WTC11 (cell line): ENCODE measurements at regions not wholly inside any gene's neighbourhood (a gene's known extent, or its start where the extent isn't known, plus 50 kb on each side); places are given as distances from the start of the nearest gene placed in this dataset.

Experiments used
- ATAC-seq: fragments of 200-7000 bp; cut with Tn5 transposase; 2 replicates; pipeline ENCODE4 v1.10.0; 2021; ENCODE audit warnings: mild to moderate bottlenecking, moderate library complexity
- CTCF ChIA-PET: fragments of 300-600 bp; sonication (Branson Sonifier 250); formaldehyde crosslinking; loops from one replicate; lab custom pipeline; 2021; ENCODE audit warnings: antibody characterized with exemption; lab: Charles Lee
- POLR2A ChIA-PET: fragments of 350-600 bp; sonication (Branson Sonifier 250); formaldehyde crosslinking; loops from one replicate; lab custom pipeline; 2021; ENCODE audit warnings: antibody characterized with exemption; lab: Charles Lee
- DNase-seq: peaks from one replicate; pipeline ENCODE4 v3.0.0; 2021; ENCODE audit warnings: low spot score
- H3K27ac Mint-ChIP-seq: 2 replicates; pipeline ENCODE4 v1.8.0; 2021; ENCODE audit warnings: mixed read lengths
- H3K27me3 Mint-ChIP-seq: 2 replicates; pipeline ENCODE4 v1.8.0; 2021; ENCODE audit warnings: low read depth, mild to moderate bottlenecking, moderate library complexity, mixed read lengths
- H3K36me3 Mint-ChIP-seq: 2 replicates; pipeline ENCODE4 v1.8.0; 2021; ENCODE audit warnings: mixed read lengths
- H3K4me1 Mint-ChIP-seq: 2 replicates; pipeline ENCODE4 v1.8.0; 2022; ENCODE audit warnings: mixed read lengths
- H3K4me3 Mint-ChIP-seq: 2 replicates; pipeline ENCODE4 v1.8.0; 2021; ENCODE audit warnings: mild to moderate bottlenecking, moderate library complexity, mixed read lengths
- H3K9me3 Mint-ChIP-seq: 2 replicates; pipeline ENCODE4 v1.8.0; 2021; ENCODE audit warnings: mixed read lengths
- FOXK1 ChIP-seq: sonication (generic); formaldehyde crosslinking; IDR thresholded peaks from 2 replicates; pipeline ENCODE4 v1.8.0; 2022; ENCODE audit warnings: mild to moderate bottlenecking, moderate library complexity, missing genetic modification reagents
- KAT7 ChIP-seq: sonication (generic); formaldehyde crosslinking; IDR thresholded peaks from 2 replicates; pipeline ENCODE4 v1.8.1; 2023; ENCODE audit warnings: missing genetic modification reagents, mild to moderate bottlenecking, borderline replicate concordance
- NFATC4 ChIP-seq: fragments of 250-450 bp; sonication (Bioruptor Pico); IDR thresholded peaks from 2 replicates; pipeline ENCODE4 v1.9.0; 2021; ENCODE audit warnings: mild to moderate bottlenecking
- NFYB ChIP-seq: sonication (generic); formaldehyde crosslinking; conservative IDR thresholded peaks from 2 replicates; pipeline ENCODE4 v1.8.0; 2022; ENCODE audit warnings: low read depth, missing genetic modification reagents
- NR2C2 ChIP-seq: sonication (generic); formaldehyde crosslinking; IDR thresholded peaks from 2 replicates; pipeline ENCODE4 v1.8.0; 2022; ENCODE audit warnings: mild to moderate bottlenecking, missing genetic modification reagents
- ZBTB21 ChIP-seq: sonication (generic); formaldehyde crosslinking; IDR thresholded peaks from 2 replicates; pipeline ENCODE4 v1.8.1; 2023; ENCODE audit warnings: mild to moderate bottlenecking, missing genetic modification reagents, borderline replicate concordance
- ZNF219 ChIP-seq: sonication (generic); formaldehyde crosslinking; IDR thresholded peaks from 2 replicates; pipeline ENCODE4 v1.8.0; 2023; ENCODE audit warnings: missing genetic modification reagents, mild to moderate bottlenecking, borderline replicate concordance
- ZNF263 ChIP-seq: sonication (generic); formaldehyde crosslinking; IDR thresholded peaks from 2 replicates; pipeline ENCODE4 v1.8.1; 2022; ENCODE audit warnings: low read depth, mild to moderate bottlenecking, moderate library complexity, missing genetic modification reagents
- ZNF317 ChIP-seq: sonication (generic); formaldehyde crosslinking; IDR thresholded peaks from 2 replicates; pipeline ENCODE4 v1.8.1; 2023; ENCODE audit warnings: low read depth, mild to moderate bottlenecking, moderate library complexity, missing genetic modification reagents, borderline replicate concordance
- ZNF396 ChIP-seq: fragments of 250-450 bp; sonication (Bioruptor Pico); IDR thresholded peaks from 2 replicates; pipeline ENCODE4 v1.8.0; 2021; ENCODE audit warnings: mild to moderate bottlenecking, moderate library complexity, borderline replicate concordance
- TF ChIP-seq, protein P1 (sequence below): sonication (generic); formaldehyde crosslinking; conservative IDR thresholded peaks from 2 replicates; pipeline ENCODE4 v1.8.1; 2022; ENCODE audit warnings: mild to moderate bottlenecking, missing genetic modification reagents
- TF ChIP-seq, protein P2 (sequence below): sonication (generic); formaldehyde crosslinking; IDR thresholded peaks from 2 replicates; pipeline ENCODE4 v1.8.1; 2022; ENCODE audit warnings: mild to moderate bottlenecking, missing genetic modification reagents, moderate library complexity, borderline replicate concordance
- TF ChIP-seq, protein P3 (sequence below): fragments of 250-450 bp; sonication (Bioruptor Pico); IDR thresholded peaks from 2 replicates; pipeline ENCODE4 v1.9.0; 2021; ENCODE audit warnings: mild to moderate bottlenecking
- TF ChIP-seq, protein P4 (sequence below): sonication (generic); formaldehyde crosslinking; IDR thresholded peaks from 2 replicates; pipeline ENCODE4 v1.8.0; 2022; ENCODE audit warnings: mild to moderate bottlenecking, missing genetic modification reagents
- TF ChIP-seq, protein P5 (sequence below): sonication (generic); formaldehyde crosslinking; IDR thresholded peaks from 2 replicates; pipeline ENCODE4 v1.8.0; 2022; ENCODE audit warnings: mild to moderate bottlenecking, missing genetic modification reagents
- TF ChIP-seq, protein P6 (sequence below): sonication (generic); formaldehyde crosslinking; IDR thresholded peaks from 2 replicates; pipeline ENCODE4 v1.8.0; 2022; ENCODE audit warnings: mild to moderate bottlenecking, missing genetic modification reagents
- TF ChIP-seq, protein P7 (sequence below): fragments of 250-450 bp; sonication (Bioruptor Pico); IDR thresholded peaks from 2 replicates; pipeline ENCODE4 v1.9.0; 2021; ENCODE audit warnings: moderate library complexity, mild to moderate bottlenecking, inconsistent platforms, borderline replicate concordance
- TF ChIP-seq, protein P8 (sequence below): sonication (generic); formaldehyde crosslinking; IDR thresholded peaks from 2 replicates; pipeline ENCODE4 v1.8.1; 2023; ENCODE audit warnings: mild to moderate bottlenecking, missing genetic modification reagents, moderate library complexity
- TF ChIP-seq, protein P9 (sequence below): sonication (generic); formaldehyde crosslinking; IDR thresholded peaks from 2 replicates; pipeline ENCODE4 v1.8.1; 2022; ENCODE audit warnings: low read depth, missing genetic modification reagents, borderline replicate concordance

DNA sequence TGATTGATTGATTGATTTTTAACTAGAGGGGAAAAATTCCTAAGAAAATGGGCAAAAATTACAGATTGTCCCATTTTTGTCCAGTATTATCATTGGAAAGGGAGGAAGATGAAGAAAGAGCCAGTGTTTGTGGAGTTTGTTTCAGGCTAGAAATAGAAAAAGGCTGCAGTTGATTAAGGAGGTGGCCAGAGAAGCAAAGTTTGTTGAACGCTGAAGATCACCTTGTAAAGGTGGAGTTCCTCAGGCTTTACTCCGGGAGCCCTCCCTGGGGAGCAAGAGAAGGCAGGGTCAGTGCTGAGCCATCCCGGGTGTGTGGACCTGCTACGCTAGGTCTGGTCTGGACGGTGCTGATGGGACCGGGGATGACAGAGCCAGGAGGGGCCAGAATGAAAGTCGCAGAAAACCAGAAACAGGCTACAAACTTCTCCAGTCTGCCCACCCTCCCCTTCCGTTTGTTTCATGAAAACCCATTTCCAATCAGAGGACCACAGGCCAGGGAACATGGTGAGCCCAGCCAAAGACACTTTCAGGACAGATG is 222.6 kb upstream of the FOXF1 start:
- no peaks in the 10 kb centered on the region for H3K36me3 Mint-ChIP-seq
- H3K9me3 Mint-ChIP-seq = no peaks in the 10 kb centered on the region
- no peak for ATAC-seq
- H3K27ac Mint-ChIP-seq = no peak overlapping the region
- peak overlapping the region; percentile 78 for H3K4me3 Mint-ChIP-seq
- POLR2A ChIA-PET = no interaction called here
- TF ChIP-seq, protein P1, sequence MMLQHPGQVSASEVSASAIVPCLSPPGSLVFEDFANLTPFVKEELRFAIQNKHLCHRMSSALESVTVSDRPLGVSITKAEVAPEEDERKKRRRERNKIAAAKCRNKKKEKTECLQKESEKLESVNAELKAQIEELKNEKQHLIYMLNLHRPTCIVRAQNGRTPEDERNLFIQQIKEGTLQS = no peak
- no peak for TF ChIP-seq ZNF317
- TF ChIP-seq FOXK1 (CRISPR knock-in tag) = no peak
- TF ChIP-seq, protein P2, sequence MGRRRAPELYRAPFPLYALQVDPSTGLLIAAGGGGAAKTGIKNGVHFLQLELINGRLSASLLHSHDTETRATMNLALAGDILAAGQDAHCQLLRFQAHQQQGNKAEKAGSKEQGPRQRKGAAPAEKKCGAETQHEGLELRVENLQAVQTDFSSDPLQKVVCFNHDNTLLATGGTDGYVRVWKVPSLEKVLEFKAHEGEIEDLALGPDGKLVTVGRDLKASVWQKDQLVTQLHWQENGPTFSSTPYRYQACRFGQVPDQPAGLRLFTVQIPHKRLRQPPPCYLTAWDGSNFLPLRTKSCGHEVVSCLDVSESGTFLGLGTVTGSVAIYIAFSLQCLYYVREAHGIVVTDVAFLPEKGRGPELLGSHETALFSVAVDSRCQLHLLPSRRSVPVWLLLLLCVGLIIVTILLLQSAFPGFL (CRISPR knock-in tag) = no peak
- TF ChIP-seq, all 79 proteins: peak for 0
- DNase-seq = no peak
- Mint-ChIP-seq H3K4me1 (peaks cover 63% of the 10 kb centered on the region), H3K27me3 (peaks cover 100% of the 10 kb centered on the region)
- CTCF ChIA-PET = interaction anchor here (1.3 to 4.2 kb wide), 3 partner anchors 35 to 229 kb away, joined by 10 to 28 read pairs (median 18); no protein-coding TSS in a partner anchor

DNA sequence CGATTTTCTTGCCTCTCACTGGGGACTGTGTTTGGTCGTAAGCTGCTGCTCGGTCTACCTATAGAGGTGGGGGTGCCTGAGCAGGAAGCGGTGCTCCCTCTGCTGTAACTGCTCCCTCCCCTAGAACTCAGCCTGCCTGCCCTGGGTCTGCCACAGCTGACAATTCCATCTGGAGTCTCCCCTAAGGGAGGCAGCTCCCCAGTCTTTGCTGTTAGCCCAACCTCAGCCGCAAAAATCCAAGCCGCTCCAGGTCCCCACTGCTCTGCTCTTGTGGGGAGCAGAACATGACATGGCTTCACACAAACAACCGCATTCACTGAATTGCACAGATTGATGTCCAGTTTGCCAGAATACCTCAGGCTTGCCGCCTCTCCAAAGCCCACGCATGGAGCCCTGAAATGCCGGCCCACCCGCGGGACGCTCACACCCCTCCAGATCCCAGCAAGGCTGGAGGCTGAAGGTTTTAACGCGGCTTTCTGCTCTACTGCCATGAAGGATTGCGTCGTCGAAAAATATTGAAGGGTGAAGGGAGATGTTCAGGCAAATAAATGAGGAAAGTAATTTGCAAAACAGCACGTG is 221.5 kb upstream of the FOXF1 start:
- H3K4me1 Mint-ChIP-seq = peaks cover 59% of the 10 kb centered on the region
- DNase-seq (peak; percentile 41), ATAC-seq (peak; percentile 14)
- no peaks in the 10 kb centered on the region for H3K9me3 Mint-ChIP-seq
- CTCF ChIA-PET = interaction anchor here (0.5 to 2.1 kb wide), 4 partner anchors 36 to 229 kb away, joined by 3 to 11 read pairs (median 4); no protein-coding TSS in a partner anchor
- POLR2A ChIA-PET = interaction anchor here (0.6 kb wide), 1 partner anchor 28 kb away, joined by 4 read pairs; no protein-coding TSS in a partner anchor
- H3K4me3 Mint-ChIP-seq = peak overlapping the region; percentile 78
- H3K36me3 Mint-ChIP-seq = no peaks in the 10 kb centered on the region
- peaks cover 100% of the 10 kb centered on the region for H3K27me3 Mint-ChIP-seq
- no peak overlapping the region for H3K27ac Mint-ChIP-seq
- TF ChIP-seq ZNF263 (CRISPR knock-in tag) (peak; percentile 63), ZBTB21 (CRISPR knock-in tag) (no peak)

DNA sequence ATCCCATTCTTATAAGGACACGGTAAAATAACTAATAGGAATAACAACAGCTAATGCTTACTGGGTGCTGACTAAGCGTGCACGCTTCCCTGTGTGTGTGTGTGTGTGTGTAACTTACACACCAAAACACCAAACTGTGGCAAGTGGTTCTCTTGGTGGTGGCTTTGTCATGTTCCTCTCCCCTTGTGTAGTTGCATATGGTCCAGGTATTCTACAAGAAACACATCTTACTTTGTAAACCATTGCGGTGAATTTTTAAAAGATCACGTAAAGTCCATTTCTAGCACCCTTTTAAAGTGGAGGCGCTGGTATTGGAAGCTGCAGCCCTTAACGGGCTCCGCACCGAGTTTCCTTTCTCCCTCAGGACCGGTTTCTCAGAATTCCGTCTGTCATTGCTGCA is 221.0 kb upstream of the FOXF1 start:
- Mint-ChIP-seq H3K27ac (no peak overlapping the region), H3K4me1 (peaks cover 55% of the 10 kb centered on the region), H3K27me3 (peaks cover 100% of the 10 kb centered on the region), H3K4me3 (peak overlapping the region; percentile 78), H3K36me3 (no peaks in the 10 kb centered on the region), H3K9me3 (no peaks in the 10 kb centered on the region)
- ChIA-PET CTCF (interaction anchor here (0.5 to 2.1 kb wide), 3 partner anchors 36 to 216 kb away, joined by 3 to 11 read pairs (median 3); no protein-coding TSS in a partner anchor), POLR2A (interaction anchor here (0.6 kb wide), 1 partner anchor 28 kb away, joined by 4 read pairs; no protein-coding TSS in a partner anchor)
- ATAC-seq (no peak), DNase-seq (no peak)
- TF ChIP-seq, protein P3, sequence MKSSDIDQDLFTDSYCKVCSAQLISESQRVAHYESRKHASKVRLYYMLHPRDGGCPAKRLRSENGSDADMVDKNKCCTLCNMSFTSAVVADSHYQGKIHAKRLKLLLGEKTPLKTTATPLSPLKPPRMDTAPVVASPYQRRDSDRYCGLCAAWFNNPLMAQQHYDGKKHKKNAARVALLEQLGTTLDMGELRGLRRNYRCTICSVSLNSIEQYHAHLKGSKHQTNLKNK (CRISPR knock-in tag) = no peak
- TF ChIP-seq, protein P4, sequence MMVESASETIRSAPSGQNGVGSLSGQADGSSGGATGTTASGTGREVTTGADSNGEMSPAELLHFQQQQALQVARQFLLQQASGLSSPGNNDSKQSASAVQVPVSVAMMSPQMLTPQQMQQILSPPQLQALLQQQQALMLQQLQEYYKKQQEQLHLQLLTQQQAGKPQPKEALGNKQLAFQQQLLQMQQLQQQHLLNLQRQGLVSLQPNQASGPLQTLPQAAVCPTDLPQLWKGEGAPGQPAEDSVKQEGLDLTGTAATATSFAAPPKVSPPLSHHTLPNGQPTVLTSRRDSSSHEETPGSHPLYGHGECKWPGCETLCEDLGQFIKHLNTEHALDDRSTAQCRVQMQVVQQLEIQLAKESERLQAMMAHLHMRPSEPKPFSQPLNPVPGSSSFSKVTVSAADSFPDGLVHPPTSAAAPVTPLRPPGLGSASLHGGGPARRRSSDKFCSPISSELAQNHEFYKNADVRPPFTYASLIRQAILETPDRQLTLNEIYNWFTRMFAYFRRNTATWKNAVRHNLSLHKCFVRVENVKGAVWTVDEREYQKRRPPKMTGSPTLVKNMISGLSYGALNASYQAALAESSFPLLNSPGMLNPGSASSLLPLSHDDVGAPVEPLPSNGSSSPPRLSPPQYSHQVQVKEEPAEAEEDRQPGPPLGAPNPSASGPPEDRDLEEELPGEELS = no peak
- TF ChIP-seq ZNF396 (CRISPR knock-in tag) = no peak
- TF ChIP-seq NR2C2 = no peak
- TF ChIP-seq KAT7 (CRISPR knock-in tag) = no peak
- TF ChIP-seq, protein P5, sequence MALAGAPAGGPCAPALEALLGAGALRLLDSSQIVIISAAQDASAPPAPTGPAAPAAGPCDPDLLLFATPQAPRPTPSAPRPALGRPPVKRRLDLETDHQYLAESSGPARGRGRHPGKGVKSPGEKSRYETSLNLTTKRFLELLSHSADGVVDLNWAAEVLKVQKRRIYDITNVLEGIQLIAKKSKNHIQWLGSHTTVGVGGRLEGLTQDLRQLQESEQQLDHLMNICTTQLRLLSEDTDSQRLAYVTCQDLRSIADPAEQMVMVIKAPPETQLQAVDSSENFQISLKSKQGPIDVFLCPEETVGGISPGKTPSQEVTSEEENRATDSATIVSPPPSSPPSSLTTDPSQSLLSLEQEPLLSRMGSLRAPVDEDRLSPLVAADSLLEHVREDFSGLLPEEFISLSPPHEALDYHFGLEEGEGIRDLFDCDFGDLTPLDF (CRISPR knock-in tag) = no peak
- TF ChIP-seq, protein P2 (CRISPR knock-in tag) = no peak
- TF ChIP-seq ZNF219 (CRISPR knock-in tag) = no peak
- TF ChIP-seq, protein P6, sequence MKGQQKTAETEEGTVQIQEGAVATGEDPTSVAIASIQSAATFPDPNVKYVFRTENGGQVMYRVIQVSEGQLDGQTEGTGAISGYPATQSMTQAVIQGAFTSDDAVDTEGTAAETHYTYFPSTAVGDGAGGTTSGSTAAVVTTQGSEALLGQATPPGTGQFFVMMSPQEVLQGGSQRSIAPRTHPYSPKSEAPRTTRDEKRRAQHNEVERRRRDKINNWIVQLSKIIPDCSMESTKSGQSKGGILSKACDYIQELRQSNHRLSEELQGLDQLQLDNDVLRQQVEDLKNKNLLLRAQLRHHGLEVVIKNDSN = no peak
- TF ChIP-seq NFYB = no peak
- TF ChIP-seq, protein P7, sequence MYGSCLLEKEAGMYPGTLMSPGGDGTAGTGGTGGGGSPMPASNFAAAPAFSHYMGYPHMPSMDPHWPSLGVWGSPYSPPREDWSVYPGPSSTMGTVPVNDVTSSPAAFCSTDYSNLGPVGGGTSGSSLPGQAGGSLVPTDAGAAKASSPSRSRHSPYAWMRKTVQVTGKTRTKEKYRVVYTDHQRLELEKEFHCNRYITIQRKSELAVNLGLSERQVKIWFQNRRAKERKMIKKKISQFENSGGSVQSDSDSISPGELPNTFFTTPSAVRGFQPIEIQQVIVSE (CRISPR knock-in tag) = no peak
- TF ChIP-seq, protein P8, sequence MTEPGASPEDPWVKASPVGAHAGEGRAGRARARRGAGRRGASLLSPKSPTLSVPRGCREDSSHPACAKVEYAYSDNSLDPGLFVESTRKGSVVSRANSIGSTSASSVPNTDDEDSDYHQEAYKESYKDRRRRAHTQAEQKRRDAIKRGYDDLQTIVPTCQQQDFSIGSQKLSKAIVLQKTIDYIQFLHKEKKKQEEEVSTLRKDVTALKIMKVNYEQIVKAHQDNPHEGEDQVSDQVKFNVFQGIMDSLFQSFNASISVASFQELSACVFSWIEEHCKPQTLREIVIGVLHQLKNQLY (CRISPR knock-in tag) = no peak
- TF ChIP-seq, protein P9, sequence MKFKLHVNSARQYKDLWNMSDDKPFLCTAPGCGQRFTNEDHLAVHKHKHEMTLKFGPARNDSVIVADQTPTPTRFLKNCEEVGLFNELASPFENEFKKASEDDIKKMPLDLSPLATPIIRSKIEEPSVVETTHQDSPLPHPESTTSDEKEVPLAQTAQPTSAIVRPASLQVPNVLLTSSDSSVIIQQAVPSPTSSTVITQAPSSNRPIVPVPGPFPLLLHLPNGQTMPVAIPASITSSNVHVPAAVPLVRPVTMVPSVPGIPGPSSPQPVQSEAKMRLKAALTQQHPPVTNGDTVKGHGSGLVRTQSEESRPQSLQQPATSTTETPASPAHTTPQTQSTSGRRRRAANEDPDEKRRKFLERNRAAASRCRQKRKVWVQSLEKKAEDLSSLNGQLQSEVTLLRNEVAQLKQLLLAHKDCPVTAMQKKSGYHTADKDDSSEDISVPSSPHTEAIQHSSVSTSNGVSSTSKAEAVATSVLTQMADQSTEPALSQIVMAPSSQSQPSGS = no peak
- TF ChIP-seq NFATC4 (CRISPR knock-in tag) = no peak
